ENCODE measurements at regions not wholly inside any gene's neighbourhood (a gene's known extent, or its start where the extent isn't known, plus 50 kb on each side); places are given as distances from the start of the nearest gene placed in this dataset.

DNA sequence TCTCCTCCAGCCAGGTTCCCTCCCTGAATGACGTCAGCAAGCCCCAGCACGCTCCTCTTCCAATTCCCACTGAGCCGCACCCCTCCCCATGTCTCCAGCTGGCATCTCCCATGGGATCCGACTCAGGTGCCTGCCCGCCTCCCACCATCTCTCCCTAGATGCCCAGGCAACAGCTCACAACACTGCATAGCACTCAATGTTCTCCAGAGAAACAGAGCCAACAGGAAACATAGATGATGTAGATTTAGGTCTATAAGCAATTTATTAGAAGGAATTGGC lies 532.3 kb downstream of the BRD1 start:
- no peak for DNase-seq

- no peak for DNase-seq
Measured at GRCh38 chr22:49294656-49295464, 532.8 kb downstream of the BRD1 start.

DNA sequence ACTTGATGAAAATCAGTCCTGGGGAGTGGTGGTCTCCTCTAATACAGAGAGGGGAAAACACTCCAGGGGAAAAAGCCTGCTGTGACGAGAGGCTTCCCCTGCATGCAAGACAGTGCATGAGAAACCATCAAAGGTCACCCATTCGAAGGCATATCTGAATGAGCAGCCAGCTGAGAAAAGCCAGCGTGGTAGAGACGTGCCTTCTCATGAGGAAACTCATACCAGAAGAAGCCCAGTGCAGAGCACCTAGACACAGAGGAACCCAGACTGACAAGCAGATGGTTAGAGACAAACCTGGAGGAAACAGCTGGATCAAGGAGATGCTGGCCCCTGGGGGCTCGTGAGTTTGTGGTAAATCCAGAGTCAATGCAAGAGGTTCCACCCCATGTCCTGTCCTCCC lies 534.8 kb downstream of the BRD1 start:
- no peak for DNase-seq

DNA sequence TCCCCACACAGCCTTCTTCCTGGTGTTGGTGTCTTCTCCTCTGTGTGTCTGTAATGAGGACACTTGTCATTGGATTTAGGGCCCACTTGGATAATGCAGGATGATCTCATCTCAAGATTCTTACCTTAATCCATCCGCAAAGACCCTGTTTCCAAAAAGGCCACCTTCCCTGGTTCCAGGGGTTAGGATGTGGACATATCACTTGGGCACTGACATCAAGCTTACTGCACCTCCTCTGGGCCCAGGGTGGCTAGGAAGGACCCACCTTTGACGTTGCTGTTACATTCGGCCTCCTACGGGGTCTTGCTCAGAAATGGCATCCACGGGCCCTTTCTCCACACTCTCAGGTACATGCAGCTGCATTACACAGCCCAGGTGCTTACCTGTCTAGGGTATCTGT lies 535.9 kb downstream of the BRD1 start:
- DNase-seq: no peak

GRCh38 chr22:49291169-49291568 lies 536.5 kb downstream of the BRD1 start:
- DNase-seq: no peak

- DNase-seq: no peak
Measured at GRCh38 chr22:49290711-49291110, 537.0 kb downstream of the BRD1 start.

DNA sequence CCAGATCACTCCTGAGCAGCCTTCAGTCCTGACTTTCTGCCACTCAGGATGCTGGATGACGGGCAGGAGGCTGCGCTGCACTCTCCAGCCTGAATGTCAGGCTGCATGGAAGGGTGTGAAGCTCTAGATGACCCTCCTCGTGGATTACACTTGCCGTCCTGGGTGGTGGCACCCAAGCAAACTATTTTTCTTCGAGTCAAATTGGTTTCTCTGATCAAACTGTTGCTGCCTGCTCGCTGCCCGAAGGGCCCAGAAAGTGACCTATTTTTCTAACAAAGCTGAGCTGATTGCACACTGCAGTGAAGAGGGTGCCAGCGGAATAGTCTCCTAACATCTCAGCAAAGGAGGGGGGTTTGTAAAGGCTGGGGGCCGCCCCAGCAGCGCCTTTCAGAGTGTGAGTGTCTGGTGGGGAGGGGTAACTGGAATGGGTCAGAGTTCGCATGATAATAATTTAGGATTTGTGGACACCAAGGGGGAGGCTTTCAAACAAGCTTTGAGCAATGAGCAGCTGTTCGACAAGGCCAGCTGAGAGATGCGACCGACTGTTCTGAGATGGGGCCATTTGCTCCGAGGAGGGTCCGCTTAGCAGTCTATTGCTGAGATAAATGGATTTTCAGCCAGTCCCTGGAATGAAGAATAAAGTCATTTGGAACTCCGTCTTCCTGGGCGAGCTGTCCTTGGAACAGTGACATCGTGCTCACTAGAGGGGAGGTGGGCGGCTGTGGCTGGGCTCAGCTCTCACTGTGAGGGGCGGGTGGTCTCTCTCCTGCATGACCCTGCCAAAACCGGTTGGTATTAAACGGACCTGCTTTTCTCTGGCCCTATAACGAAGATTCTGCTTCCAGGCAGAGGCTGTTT lies 537.6 kb downstream of the BRD1 start:
- DNase-seq: no peak

GRCh38 chr22:49286181-49286760 lies 541.4 kb downstream of the BRD1 start:
- no peak for DNase-seq

DNA sequence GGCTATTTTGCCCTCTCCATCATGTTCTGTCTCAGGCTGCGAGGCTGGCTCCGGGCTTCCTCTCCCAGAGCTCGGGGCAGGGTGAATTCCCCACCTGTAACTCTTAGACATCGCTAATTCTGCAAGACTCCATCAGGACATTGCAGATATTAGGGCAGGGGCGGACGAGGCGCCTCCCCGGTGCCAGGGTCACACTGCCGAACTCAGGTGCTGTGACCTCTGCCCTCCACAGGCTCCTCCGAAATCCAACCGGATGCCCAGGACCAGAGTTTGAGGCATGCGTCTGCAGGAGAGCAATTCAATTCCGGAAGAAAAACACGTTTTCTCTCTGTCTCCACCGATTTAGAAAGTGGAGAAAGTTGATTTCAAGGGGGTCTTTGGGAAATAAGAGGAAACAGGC lies 542.7 kb downstream of the BRD1 start:
- DNase-seq: no peak

DNA sequence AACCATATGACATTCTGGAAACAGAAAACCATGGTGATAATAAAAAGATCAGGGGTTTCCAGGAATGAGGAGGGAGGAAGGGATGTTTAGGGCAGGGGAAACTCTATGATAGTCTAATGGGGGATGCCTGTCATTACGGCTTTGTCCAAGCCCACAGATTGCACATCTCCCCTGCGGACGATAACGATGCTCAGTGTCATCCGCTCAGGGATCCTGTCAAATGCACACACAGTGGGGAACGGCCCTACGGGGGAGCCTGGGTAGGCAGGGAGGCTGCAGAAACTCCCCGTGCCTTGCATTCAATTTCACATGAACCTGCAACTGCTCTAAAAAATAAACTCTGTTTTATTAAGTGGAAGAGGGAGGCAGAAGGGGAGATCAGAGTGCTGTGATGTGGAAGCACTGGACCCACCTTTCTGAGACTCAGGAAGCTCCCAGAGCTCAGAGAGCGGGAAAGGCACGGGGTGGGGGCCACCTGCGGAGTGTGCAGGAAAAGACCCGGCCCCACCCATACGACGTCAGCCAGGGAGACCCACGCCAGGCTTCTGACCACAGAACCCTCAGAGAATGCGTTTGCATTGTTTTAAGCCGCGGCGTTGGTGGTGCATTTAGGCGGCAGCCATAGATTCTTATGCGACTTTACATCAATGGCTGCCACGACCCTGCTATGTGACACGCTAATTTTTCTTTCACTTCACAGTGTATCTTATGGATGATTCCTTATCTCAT lies 543.5 kb downstream of the BRD1 start:
- DNase-seq: no peak

GRCh38 chr22:49282596-49282995 lies 545.1 kb downstream of the BRD1 start:
- no peak for DNase-seq

GRCh38 chr22:49281467-49282340 lies 546.0 kb downstream of the BRD1 start:
- no peak for DNase-seq

DNA sequence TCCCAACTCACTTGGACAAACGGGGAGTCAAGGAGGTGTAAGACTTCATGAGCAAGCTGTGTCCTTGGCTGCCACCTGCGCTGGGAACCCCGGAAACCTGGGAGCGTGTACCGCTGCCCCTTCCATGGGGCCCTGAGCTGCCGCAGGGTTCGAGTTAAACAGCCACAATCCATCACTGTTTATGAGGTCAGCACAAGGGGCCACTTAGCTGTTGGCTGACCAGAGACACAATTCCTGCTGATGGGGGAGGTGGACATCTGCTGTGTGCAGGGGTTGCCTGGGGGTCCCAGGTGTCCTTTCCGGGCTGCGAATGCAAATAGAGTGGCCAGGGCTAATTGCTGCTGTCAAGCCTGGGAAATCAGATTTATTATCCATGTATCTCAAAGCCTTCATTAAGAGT lies 549.3 kb downstream of the BRD1 start:
- DNase-seq: no peak

DNA sequence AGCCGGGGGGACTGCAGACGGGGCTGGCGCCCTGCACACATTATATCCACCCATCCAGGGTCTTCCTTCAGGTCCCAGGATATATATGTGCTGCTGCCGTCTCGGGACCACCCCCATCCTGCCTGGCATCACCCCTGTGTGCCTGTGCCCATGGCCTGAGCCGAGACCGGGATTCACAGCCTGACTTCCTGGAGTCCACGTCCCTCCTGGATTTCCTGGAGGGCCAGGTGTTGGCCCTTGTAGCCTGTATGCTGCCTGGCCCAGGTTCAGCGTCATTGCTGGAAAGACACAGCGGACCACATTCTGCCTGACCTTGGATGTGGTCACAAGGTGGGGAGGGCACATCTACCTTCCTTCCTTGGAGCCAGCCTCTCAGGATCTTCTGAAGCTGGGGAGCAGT lies 551.1 kb downstream of the BRD1 start:
- DNase-seq: no peak

DNA sequence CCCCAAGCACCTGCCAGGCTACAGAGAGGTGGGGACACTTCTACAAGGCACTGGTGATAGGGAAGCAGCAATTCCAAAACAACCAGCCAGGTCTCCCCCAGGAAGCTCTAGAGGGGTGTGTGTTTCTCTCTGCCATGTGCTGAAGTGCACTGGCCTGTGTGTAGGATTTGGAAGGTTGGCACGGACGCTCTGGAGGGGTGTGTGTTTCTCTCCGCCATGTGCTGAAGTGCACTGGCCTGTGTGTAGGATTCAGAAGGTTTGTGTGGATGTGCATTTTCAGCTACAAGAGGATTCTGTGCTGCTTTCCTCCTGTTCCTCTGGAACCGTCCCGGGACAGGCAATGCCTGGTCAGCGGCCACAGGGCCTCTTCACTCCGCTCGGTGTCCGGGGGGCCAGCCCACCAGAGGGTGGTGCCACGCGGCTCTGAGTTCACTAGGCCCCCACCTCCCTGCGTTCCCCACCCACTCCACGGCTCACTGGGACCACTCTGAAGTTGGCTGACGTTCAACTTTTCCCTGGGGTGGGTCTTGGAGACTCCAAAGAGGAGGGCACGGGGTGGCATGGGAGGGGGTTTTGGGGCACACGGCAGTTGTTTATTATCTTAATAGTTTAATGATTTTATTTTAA lies 552.8 kb downstream of the BRD1 start:
- no peak for DNase-seq

- DNase-seq: no peak
Measured at GRCh38 chr22:49272546-49273125, 555.0 kb downstream of the BRD1 start.

GRCh38 chr22:49271831-49272230 lies 555.8 kb downstream of the BRD1 start:
- no peak for DNase-seq

GRCh38 chr22:49271369-49271727 lies 556.3 kb downstream of the BRD1 start:
- DNase-seq: no peak

DNA sequence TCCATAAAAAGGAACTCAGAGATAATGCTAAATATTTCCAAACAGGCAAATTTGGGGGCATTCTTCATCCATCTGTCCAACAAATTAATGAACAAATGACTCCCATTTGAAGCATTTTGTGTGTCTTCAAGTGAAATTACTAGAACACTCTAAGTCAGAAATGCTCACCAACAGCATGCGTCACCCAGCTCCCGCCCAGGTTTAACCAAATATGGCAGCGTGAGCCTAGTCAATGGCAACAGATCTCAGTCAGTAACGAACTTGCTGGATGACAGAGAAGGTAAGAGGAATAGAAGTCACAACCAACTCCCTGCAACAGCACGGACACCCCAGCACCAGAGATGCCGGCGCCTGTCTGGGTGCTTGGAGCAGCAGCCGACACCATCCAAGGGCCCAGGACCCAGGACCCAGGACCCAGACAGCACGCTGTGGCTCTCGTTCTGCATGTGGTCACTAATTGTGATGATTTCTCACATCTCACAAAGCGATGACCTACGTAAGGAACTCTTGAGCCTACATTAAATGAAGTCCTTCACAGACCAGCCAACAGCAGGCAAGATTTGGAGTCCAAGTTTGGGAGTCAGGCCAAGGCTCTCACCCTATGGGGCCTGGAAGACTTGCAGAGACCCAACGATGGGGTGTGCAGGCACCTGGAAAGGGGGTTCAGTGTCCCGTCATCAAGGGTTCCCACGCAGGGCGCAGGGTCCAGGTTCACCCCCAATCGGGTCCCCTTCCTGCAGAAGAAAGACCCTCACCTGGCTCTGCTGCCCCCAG lies 556.9 kb downstream of the BRD1 start:
- DNase-seq: no peak

DNA sequence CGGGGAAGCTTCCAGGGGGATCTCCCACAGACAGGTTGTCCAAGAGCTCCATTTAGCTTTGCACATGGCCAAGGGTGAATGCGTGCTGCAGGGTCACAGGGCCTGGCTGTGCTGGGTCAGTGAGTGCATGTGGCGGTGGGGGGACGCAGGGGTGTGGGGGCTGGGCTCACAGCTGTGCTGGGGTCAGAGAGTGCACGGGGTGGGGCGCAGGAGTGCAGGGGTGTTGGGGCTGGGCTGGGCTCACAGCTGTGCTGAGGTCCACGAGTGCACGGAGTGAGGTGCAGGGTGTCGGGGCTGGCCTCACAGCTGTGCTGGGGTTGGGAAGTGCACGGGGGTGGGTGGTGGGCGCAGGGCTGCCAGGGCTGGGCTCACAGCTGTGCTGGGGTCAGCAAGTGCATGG lies 557.7 kb downstream of the BRD1 start:
- no peak for DNase-seq

GRCh38 chr22:49269371-49269770 lies 558.3 kb downstream of the BRD1 start:
- DNase-seq: no peak

All from activated naive CD4-positive, alpha-beta T cell treated with anti-CD3 and anti-CD28 coated beads, Interleukin-2, amount 50 U/mL, for 16 hours (primary cell).